ENCODE measurements at regions not wholly inside any gene's neighbourhood (a gene's known extent, or its start where the extent isn't known, plus 50 kb on each side); places are given as distances from the start of the nearest gene placed in this dataset.

DNA sequence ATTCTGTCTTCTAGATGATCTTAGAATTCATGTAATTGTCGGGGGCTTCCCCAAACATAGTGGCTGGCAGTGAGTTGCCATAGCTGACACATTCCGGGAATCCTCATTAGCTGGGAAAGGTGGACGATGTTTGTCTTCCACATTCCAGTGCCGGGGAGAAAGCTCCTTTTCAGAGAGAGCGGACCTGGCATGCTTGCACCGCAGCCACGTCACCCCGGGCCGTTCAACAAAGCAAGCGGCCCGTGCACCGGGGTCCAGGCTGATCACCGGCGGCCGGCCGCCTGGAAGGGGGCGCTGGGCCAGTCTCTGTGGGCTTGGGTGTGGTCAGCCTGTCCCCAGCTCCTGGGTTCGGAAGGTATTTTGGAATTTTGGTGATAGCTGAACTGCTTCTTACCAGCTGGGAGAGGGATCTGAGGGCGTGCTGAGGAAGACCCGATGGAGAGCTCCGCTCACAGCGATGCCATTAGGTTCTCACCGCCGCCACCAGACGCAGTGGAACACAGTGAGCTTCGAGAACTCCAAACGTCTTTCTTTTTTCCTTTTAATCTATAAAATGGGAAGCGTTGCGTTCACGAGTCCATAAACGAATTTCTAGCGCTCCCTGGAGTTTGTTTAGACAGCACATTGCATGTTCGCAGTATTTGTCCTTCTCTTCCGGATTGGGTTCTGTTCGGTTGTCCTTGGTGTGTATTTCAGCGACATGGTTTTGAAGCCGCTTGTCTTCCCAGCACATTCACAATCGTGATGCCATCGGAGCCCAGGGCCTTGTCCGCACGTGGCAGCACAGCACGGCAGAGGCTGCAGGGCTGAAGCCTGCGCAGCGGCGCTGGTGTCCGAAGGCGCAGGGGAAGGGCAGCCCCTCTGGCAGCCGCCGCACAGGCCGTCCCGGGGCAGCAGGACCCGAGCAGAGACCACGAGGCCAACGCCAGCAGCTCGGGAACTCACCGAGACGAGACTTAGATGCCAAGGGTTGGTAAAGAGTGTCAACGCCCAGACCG lies 557.6 kb downstream of the QKI start (continued):
- TF ChIP-seq RCOR1 (IDR thresholded peaks at IDR 0.05; ENCODE audit: insufficient replicate concordance, low read length): no peak
- no peak for TF ChIP-seq POLR2A (IDR thresholded peaks at IDR 0.05; ENCODE audit: low read depth, low read length)

DNA sequence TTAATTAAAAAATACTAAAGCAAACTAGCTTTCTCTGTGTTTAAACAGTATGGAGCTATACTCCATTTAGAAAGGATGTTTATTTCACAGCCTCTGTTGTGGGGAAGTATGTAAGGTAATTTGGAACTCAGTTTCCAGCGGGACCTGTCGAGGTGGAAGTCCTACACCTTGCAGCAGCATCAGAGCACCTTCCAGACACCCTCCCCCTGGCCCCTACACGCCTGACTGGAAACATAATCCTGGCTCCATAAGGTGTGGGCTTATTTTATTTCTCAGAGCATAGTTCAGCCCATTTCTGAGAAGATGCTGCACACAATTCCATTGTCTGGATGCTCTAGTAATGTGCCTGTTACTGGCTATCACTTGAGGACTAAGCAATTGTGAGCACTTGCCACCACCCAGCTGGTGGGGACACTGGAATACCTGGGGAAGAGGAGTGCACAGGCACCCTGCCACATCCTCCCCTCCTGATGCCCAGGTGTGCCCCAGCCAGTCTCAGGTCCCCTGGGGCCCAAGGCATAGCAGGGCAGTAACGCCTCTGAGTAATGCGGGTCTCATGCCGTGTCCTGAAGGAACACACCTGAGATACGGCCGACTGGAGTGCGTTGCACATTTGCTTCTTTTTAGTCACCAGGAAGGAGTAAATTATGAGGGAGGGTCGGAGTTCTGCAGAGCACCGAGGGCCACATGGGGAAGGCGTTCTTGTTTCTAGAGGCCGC lies 556.5 kb downstream of the QKI start:
- intact Hi-C loops (cut with micrococcal nuclease): no loop called here
- H3K18ac ChIP-seq (ENCODE audit: low read depth, low read length): no peak overlapping the region
- H2BK15ac ChIP-seq (ENCODE audit: low read depth, low read length): no peak overlapping the region
- no peaks in the 10 kb centered on the region for H3K79me1 ChIP-seq (ENCODE audit: low read depth in 1 of 2, low read length in 2 of 2)
- no peak overlapping the region for H3K56ac ChIP-seq (ENCODE audit: extremely low read depth, insufficient read depth, low read length)
- no peaks in the 10 kb centered on the region for H4K20me1 ChIP-seq (ENCODE audit: insufficient read depth, low read length)
- no peak overlapping the region for H4K91ac ChIP-seq (ENCODE audit: insufficient read depth, low read depth, low read length)
- ChIA-PET POLR2A (ENCODE audit: unreplicated experiment) (no interaction called here), CTCF (no interaction called here)
- no peak overlapping the region for H3K9ac ChIP-seq (ENCODE audit: low read depth, low read length)
- H3K27me3 ChIP-seq (ENCODE audit: control insufficient read depth, insufficient read depth, low read length): no peaks in the 10 kb centered on the region
- ATAC-seq (ENCODE audit: low read depth): no peak
- no peak overlapping the region for H3K4me2 ChIP-seq (ENCODE audit: low read depth, low read length)
- no peak overlapping the region for H2BK5ac ChIP-seq (ENCODE audit: low read depth, low read length, poor library complexity, severe bottlenecking)
- H2AK9ac ChIP-seq (replicated peaks; ENCODE audit: low read depth, low read length, poor library complexity): no peak overlapping the region
- no peaks in the 10 kb centered on the region for H3K36me3 ChIP-seq (ENCODE audit: control insufficient read depth, insufficient read depth, low read length)
- no TSS peak for BruUV-seq (replicated peaks)
- no peak overlapping the region for H3K27ac ChIP-seq (ENCODE audit: insufficient read depth, low read length)
- no peak overlapping the region for H2AK5ac ChIP-seq (ENCODE audit: low read depth, low read length)
- no peaks in the 10 kb centered on the region for H3K4me1 ChIP-seq (ENCODE audit: control insufficient read depth, insufficient read depth, low read length)
- H4K8ac ChIP-seq (ENCODE audit: low read depth in 2 of 2, low read length in 2 of 2): no peak overlapping the region
- no peak overlapping the region for H3K14ac ChIP-seq (replicated peaks; ENCODE audit: low read depth, low read length)
- no peak overlapping the region for H4K5ac ChIP-seq (ENCODE audit: low read depth, low read length)
- no peak overlapping the region for H2AFZ ChIP-seq (replicated peaks; ENCODE audit: low read length, poor library complexity)
- no peak overlapping the region for H2BK20ac ChIP-seq (ENCODE audit: low read depth, low read length)
- H3K9me1 ChIP-seq (ENCODE audit: insufficient read depth, low read length): no peaks in the 10 kb centered on the region
- DNase-seq: no peak
- H3K4me3 ChIP-seq (ENCODE audit: insufficient read depth, low read depth, low read length): no peak overlapping the region
- H3K23ac ChIP-seq (ENCODE audit: low read depth, low read length): no peak overlapping the region
- TF ChIP-seq CEBPB (IDR thresholded peaks at IDR 0.05; ENCODE audit: low read depth, low read length) (no peak), MAFK (IDR thresholded peaks at IDR 0.05; ENCODE audit: low read depth, low read length) (no peak), RFX5 (IDR thresholded peaks at IDR 0.05; ENCODE audit: low read depth, low read length) (no peak), MAZ (IDR thresholded peaks at IDR 0.05; ENCODE audit: borderline replicate concordance, low read depth, low read length) (no peak), RCOR1 (IDR thresholded peaks at IDR 0.05; ENCODE audit: insufficient replicate concordance, low read length) (no peak), FOS (IDR thresholded peaks at IDR 0.05; ENCODE audit: low read depth, low read length) (no peak), MXI1 (IDR thresholded peaks at IDR 0.05; ENCODE audit: borderline replicate concordance, low read depth, low read length) (no peak), POLR2A (IDR thresholded peaks at IDR 0.05; ENCODE audit: low read depth, low read length) (no peak), NFE2L2 (IDR thresholded peaks at IDR 0.05; ENCODE audit: low read depth, low read length) (no peak)
- TF ChIP-seq, protein P1, sequence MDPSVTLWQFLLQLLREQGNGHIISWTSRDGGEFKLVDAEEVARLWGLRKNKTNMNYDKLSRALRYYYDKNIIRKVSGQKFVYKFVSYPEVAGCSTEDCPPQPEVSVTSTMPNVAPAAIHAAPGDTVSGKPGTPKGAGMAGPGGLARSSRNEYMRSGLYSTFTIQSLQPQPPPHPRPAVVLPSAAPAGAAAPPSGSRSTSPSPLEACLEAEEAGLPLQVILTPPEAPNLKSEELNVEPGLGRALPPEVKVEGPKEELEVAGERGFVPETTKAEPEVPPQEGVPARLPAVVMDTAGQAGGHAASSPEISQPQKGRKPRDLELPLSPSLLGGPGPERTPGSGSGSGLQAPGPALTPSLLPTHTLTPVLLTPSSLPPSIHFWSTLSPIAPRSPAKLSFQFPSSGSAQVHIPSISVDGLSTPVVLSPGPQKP (IDR thresholded peaks at IDR 0.05; ENCODE audit: borderline replicate concordance, low read depth, low read length): no peak
- TF ChIP-seq, protein P2, sequence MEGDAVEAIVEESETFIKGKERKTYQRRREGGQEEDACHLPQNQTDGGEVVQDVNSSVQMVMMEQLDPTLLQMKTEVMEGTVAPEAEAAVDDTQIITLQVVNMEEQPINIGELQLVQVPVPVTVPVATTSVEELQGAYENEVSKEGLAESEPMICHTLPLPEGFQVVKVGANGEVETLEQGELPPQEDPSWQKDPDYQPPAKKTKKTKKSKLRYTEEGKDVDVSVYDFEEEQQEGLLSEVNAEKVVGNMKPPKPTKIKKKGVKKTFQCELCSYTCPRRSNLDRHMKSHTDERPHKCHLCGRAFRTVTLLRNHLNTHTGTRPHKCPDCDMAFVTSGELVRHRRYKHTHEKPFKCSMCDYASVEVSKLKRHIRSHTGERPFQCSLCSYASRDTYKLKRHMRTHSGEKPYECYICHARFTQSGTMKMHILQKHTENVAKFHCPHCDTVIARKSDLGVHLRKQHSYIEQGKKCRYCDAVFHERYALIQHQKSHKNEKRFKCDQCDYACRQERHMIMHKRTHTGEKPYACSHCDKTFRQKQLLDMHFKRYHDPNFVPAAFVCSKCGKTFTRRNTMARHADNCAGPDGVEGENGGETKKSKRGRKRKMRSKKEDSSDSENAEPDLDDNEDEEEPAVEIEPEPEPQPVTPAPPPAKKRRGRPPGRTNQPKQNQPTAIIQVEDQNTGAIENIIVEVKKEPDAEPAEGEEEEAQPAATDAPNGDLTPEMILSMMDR (conservative IDR thresholded peaks at IDR 0.05; ENCODE audit: low read depth, low read length): no peak
- 82% methylated on average over 5 of the region's 13 CpGs; no CpG with 5 or more reads in 1 of the 2 experiments for WGBS, 2 experiments (ENCODE audit: extremely low coverage in 2 of 2, insufficient read length in 1 of 2)
- in situ Hi-C loops (cut with MboI; ENCODE audit: low sequenced_read_pairs): loop anchor here (25.0 kb wide), 1 partner anchor 384 kb away; no protein-coding TSS in a partner anchor
- no peak overlapping the region for H3K4ac ChIP-seq (ENCODE audit: low read depth, low read length)
- no peak overlapping the region for H2BK120ac ChIP-seq (ENCODE audit: low read depth, low read length)
- H3K9me3 ChIP-seq (ENCODE audit: control insufficient read depth, insufficient read depth, low read length): peaks cover 2% of the 10 kb centered on the region; the same call in 1 of the 2 replicates
- dilution Hi-C loops (cut with HindIII; ENCODE audit: low sequenced_read_pairs, unreplicated experiment): no loop called here

Data from IMR-90 (cell line).